ENCODE measurements at regions not wholly inside any gene's neighbourhood (a gene's known extent, or its start where the extent isn't known, plus 50 kb on each side); places are given as distances from the start of the nearest gene placed in this dataset.

DNA sequence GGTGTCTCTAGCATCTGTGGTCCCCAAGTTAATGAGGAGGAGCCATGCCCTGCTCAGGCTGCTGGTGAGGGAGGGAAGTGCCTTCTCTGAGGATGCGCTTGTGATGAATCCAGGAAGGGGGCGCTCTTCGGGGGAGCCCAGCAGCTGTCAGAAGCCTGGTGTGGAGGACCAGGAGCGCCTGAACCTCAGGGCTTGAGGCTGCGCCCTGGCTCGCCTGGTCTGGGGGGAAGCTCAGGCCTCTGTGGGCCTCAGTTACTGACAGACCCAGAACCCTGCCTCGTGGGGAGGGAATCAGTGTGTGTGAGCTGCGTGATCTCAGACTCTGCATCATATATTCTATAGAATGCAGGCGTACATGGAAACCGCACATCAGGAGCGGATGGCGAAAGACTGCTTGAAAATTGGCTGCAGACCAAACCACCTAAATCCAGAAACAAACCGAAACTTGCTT lies 126.1 kb downstream of the SEC14L1 start:
- no peak for DNase-seq

DNA sequence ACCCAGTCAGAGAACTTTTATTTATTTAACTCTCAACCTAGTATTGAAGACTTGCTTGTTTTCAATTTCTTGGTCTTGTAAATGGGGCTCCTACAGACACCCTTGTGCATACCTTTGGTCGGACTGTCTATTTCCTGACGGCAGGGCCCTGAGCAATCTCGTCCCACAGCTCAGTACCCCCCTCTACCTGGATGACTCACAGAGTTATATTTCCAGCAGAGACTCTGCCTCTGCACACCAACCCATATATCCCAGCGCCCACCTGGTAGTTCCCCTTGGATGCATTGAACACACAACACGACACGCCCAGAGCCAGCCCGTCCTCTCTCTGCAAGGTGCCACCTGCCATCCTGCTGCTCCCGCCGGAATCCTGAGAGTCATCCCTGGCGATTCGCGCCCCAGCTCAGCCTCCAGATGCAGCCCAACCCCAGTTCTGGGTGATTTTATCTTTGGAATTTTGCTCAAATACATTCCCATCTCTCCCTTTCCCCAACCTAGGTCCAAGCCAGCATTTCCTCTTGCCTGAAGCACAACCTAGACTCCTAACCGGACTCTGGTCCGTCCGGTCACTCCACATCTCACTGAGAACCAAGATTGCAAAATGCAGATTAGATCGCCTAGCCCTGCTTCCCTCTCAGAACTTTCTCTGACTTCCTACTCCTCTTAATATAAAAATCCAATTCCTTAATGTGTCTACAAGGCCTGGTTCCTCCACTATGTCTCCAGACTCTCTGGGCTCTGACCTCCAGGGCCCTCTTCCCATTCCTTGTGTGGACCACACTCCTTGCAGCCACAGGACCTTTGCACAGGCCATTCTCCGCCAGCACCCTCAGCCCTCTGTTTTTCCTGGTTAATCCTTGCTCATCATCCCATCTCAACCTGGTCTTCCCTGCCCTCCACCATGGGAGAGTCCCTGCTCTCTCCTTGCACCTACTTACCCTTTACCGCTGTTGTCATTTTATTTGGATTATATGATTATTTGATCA lies 129.2 kb downstream of the SEC14L1 start:
- no peak for DNase-seq

GRCh38 chr17:77271411-77271810 lies 130.6 kb downstream of the SEC14L1 start:
- DNase-seq, result no peak

- DNase-seq, result no peak
These were observed 132.8 kb downstream of the SEC14L1 start for GRCh38 chr17:77273397-77274085.

DNA sequence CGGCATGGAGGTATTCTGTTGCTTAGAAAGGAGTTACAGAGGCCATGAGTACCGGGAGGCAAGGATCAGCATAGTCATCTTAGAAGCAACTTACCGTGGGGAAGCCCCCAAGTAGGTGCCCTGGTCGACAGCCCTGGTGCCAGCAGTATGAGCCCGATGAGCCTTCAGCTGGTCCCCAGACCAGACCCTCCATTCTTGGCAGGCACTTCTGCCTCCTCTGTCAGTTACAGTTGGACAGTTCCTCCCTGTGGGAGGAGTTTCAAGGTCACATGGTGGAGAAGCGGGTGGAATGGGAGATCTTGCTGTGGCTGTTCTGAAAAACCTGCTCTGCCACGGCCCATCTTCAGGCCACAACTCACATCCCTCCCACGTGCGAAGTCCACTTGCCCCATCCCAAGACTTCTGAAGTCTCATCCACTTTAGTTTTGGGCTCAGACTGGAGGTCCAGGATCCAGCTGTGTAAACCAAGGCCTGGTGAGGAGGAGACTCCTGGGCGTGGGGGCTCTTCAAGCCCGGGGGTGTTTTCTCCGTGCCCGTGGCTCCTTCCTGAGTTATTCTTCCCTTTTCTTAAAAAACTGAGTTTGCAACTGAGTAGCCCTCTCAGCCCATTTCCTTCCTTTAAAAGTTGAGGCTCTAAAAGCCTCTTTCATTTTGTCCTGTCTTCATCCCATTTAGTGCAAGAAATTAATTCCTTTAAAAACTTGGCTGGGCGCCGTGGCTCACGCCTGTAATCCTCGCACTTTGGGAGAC lies 133.5 kb downstream of the SEC14L1 start:
- DNase-seq, result no peak

DNA sequence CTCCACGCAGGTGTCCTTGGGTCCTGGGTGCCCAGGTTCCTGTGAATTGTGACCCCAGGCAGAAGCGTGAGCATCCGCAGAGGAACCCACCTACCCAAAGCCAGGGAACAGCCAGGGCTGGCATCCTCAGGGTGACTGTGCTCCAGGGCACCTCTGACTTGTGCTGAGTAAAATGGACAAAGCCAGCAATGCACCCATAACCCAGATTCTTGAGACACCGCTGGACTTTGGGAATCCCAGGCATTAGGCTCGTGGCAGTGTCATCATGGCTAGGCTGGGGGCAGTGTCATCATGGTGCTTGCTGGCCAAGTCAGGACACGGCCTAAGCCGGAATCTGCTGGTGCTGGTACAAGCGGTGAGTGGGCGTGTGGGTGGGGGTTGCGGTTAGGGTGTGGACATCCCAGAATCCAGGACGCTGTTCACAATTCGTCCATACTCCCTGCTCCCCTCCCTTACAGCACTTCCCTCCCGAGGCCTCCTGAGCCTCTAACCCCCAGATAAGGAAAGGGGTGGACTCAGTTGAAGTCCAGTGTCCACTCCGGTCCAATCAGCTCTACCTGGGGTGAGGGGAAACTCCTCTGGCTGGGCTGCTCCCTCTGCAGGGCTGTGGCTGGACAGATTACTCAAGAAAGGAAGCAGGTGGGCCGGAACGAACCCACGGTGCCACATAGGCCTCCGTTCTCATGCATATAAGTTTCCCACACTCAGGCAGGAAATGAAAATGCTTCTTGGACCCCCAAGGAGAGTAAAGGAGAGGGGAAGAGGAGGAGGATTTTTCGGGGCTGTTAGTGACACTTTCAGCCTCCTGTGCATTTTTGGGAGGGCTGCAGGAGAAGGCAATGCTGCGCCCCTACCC lies 138.9 kb downstream of the SEC14L1 start:
- DNase-seq, result no peak

DNA sequence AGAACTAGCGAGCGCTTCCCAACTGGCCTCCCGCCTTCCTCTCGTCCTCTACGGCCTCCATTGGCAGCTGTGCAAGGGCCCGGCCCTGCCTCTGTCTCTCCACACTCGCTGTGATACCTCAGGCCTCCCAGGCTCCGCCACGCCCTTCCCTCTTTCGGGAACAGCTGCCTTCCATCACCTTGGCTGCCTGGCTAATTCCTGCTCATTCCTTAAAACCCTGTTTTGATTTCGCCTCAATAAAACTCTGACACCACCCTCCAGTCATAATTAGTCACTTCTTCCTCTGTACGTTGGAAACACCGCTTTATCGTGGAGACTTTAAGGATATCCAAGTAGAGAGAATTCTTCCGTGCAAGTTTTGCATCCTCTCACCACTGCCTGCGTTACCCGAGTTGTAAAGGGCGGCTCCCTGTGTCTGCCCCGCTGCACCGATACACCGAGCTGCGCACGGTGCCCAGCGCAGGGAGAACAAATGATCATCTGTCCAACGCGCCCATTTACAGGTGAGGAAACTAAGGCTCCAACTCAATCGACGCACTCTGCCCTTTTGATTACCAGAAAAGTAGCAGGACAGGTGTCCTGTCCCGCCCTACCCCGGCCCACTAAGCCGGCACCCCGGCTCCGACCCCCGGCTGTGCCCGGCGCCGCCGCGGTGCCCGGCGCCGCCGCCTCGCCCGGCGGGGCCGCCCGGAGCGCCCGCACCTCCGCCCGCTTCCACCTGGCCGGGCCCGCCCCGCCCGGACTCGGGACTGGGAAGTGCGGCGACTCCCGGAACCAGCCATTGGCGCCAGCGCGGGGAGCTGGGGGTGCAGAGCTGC lies 139.7 kb downstream of the SEC14L1 start:
- peak in 1 of 2 experiments; percentile 28 for DNase-seq

GRCh38 chr17:77281122-77281903 lies 140.5 kb downstream of the SEC14L1 start:
- DNase-seq, result peak in 1 of 2 experiments; percentile 62

- DNase-seq, result peak in 1 of 2 experiments; percentile 24
These were observed 141.2 kb downstream of the SEC14L1 start for GRCh38 chr17:77281904-77282367.

DNA sequence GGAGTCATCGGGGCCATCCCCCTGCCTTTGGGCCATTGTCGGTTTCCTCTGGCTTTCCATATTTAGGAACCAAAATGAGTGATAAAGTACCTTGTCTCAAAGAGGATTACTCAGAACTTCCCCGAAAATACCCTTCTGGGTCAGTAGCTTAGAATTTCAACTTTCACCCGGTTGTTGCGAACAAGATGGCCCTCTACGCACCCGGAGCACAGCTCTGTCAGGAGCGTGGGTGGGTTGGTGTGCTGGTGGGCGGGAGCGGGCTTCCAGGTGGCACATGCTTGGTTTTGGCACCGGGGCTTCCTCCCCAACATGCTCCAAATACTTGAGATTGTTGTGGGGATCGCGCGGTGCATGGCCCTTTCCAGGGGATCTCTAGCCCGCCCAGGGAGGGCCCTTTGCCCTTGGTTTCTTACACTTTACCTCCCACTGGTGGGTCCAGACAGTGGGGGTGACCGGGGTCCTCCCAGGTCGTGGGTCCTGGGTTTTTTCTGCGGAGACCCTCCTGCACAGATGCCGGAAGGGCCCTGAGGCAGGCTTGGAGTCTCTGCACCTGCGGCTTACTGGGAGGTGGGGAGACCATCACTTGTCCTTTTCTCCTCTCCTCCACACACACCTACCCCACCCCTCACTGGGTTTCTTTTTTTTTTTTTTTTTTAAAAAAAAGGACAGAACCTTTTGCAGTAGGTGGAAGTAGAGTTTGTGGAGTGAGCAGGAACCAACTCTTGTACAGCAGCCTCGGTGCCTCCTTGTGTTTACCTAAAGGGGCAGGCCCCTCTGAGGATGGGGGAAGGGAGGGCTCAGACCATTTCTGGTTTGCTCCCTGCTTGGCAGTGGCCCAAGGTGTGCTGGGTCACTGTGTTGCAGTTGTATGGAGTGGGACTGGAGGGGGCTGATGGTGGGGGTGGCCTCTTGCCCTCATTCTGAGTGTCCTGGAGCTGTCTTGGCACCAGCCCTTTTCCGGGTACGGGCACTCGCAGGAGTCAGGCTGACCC lies 142.1 kb downstream of the SEC14L1 start:
- DNase-seq, result no peak

DNA sequence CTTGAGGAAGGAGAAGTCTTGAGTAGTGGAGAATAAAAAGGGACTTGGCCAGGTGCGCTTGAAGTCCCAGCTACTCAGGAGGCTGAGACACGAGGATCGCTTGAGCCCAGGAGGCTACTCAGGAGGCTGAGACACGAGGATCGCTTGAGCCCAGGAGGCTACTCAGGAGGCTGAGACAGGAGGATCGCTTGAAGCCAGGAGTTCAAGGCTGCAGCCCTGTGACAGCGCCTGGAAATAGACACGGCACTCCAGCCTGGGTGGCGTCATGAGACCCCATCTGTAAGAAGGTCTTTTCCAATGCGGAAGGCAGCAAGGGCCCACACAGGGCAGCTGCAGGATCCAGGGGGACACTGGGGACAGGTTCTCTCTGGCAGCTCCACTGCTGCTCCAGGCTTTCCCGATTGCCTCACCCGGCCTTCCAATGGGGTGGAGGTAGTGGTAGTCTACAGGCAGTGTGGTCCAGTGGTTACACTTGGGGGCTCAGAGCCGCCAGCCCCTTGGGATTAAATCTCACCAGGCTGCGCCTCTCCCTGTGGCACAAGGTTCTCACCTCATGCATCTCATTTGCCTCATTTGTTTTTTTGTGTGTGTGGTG lies 143.4 kb downstream of the SEC14L1 start:
- DNase-seq, result no peak

GRCh38 chr17:77285594-77286390 lies 145.0 kb downstream of the SEC14L1 start:
- peak; percentile 74 to 78 for DNase-seq

GRCh38 chr17:77286391-77286640 lies 145.5 kb downstream of the SEC14L1 start:
- DNase-seq, result no peak

- peak; percentile 50 to 87 for DNase-seq
These were observed 146.1 kb downstream of the SEC14L1 start for GRCh38 chr17:77286641-77287431.

DNA sequence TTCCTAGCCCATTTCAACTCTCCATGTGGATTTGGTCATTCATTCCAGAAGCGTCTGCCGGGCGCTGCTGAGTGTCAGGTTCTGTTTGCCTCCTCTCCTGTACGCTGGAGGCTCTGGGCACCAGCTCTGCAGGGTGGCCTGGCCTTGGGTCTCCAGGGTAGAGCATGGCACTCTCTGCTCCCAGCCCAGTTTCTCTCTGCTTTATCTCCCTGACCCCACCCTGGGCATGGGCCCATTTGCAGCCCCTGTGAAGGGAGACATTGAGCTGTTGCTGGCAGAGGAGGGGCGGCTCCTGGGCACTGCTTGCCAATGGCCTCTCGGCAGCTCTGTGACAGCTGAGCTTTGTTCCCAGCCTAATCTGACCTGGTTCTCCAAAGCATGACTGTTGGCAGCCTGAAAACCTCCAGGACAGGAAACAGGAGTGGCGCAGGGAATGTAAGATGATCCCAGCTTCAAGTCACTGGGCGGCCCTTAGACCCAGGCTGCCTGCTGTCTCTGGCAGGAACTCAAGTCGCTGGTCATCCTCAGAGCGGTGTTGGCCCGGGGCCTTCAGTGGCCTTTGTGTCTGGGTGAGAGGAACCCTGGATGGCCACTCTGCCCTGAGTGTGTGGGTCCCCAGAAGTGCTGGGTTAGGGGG lies 146.8 kb downstream of the SEC14L1 start:
- DNase-seq, result peak; percentile 87 to 94

DNA sequence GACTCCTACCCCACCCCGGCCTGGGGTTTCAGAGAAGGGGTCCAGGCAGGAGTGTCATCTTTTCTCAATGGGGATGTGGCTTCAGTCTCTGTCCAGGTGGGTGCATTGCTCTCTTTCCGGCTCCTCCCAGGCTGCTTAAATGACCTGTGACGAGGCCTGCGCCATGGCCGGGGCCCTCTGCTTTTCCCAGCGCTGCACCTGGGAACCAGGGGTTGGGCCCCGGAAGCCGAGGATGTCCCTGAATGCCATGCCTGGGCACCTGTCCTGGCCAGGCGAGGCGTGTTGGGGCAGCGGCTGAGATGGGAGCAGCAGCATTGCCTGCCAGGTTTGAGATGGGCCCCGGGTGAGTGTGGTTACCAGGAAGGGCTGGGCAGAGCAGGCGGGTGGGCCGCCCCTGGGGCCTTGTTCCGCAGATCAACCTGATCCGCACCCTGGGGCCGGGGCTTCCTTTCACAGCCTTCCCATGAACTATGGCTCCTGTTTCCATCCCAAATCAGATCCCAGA lies 147.4 kb downstream of the SEC14L1 start:
- no peak for DNase-seq

Data from SW 1271 (cell line).